GM06990 (cell line): ENCODE measurements at regions not wholly inside any gene's neighbourhood (a gene's known extent, or its start where the extent isn't known, plus 50 kb on each side); places are given as distances from the start of the nearest gene placed in this dataset.

Source experiments
- DNase-seq: peaks from one replicate; pipeline ENCODE4 v3.0.0-alpha.2; 2011; ENCODE audit not compliant: insufficient read length; ENCODE audit errors: extremely low read depth
- H3K27me3 ChIP-seq: replicated peaks from 2 replicates; pipeline ENCODE4 v1.6.0; 2011; ENCODE audit warnings: low read length; ENCODE audit not compliant: control insufficient read depth, insufficient read depth
- H3K36me3 ChIP-seq: 2 replicates; pipeline ENCODE4 v1.5.1; 2011; ENCODE audit warnings: low read length; ENCODE audit not compliant: control insufficient read depth, insufficient read depth
- H3K4me3 ChIP-seq: replicated peaks from 2 replicates; pipeline ENCODE4 v1.5.1; 2011; ENCODE audit warnings: low read depth, mild to moderate bottlenecking, control low read depth, low read length
- CTCF ChIP-seq: IDR thresholded peaks from 2 replicates; pipeline ENCODE4 v1.5.1; 2011; ENCODE audit warnings: low read length, control low read depth, mild to moderate bottlenecking, inconsistent platforms; ENCODE audit not compliant: insufficient read depth, poor library complexity, severe bottlenecking

- Histone ChIP-seq H3K27me3 (no peaks in the 10 kb centered on the region), H3K4me3 (no peak overlapping the region), H3K36me3 (no peaks in the 10 kb centered on the region)
- DNase-seq = no peak
- TF ChIP-seq CTCF = no peak
These were observed 343.9 kb upstream of the CBLB start for GRCh38 chr3:106212665-106213222.

- no peaks in the 10 kb centered on the region for H3K36me3 ChIP-seq
- DNase-seq = no peak
- H3K27me3 ChIP-seq = no peaks in the 10 kb centered on the region
- H3K4me3 ChIP-seq = no peak overlapping the region
- TF ChIP-seq CTCF = no peak
These were observed 345.1 kb upstream of the CBLB start for GRCh38 chr3:106213954-106214353.

- no peak overlapping the region for H3K4me3 ChIP-seq
- TF ChIP-seq CTCF = no peak
- H3K27me3 ChIP-seq = no peaks in the 10 kb centered on the region
- no peak for DNase-seq
- no peaks in the 10 kb centered on the region for H3K36me3 ChIP-seq
These were observed 345.8 kb upstream of the CBLB start for GRCh38 chr3:106214641-106215040.

- no peak overlapping the region for H3K4me3 ChIP-seq
- no peaks in the 10 kb centered on the region for H3K36me3 ChIP-seq
- no peak for DNase-seq
- no peaks in the 10 kb centered on the region for H3K27me3 ChIP-seq
- TF ChIP-seq CTCF = no peak
These were observed 346.2 kb upstream of the CBLB start for GRCh38 chr3:106215047-106215446.

- DNase-seq = no peak
- no peaks in the 10 kb centered on the region for H3K36me3 ChIP-seq
- H3K27me3 ChIP-seq = no peaks in the 10 kb centered on the region
- no peak overlapping the region for H3K4me3 ChIP-seq
- no peak for TF ChIP-seq CTCF
These were observed 348.9 kb upstream of the CBLB start for GRCh38 chr3:106217745-106218144.

- TF ChIP-seq CTCF = no peak
- no peak overlapping the region for H3K4me3 ChIP-seq
- DNase-seq = no peak
These were observed 358.3 kb upstream of the CBLB start for GRCh38 chr3:106227068-106227467.

More at GRCh38 chr3:106227068-106227467, 358.3 kb upstream of the CBLB start:
- H3K36me3 ChIP-seq = no peaks in the 10 kb centered on the region
- H3K27me3 ChIP-seq = no peaks in the 10 kb centered on the region
